ENCODE measurements at regions not wholly inside any gene's neighbourhood (a gene's known extent, or its start where the extent isn't known, plus 50 kb on each side); places are given as distances from the start of the nearest gene placed in this dataset.

DNA sequence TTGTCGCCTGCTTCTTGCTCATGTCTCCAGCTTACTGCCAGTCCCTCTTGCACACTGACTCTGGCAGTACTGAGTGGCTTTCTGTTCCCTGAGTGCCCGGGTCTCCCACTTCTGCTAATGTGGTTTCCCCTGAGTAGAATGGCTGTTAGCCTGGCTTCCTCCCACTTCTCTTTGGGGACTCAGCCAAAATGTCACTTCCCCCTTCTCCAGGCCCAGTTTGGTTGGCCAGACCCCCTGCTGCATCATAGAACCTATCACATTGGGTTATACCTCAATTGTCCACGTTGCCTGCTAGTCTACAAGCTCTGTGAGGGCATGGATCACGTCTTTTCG is 304.4 kb downstream of the HS3ST3B1 start:
- TF ChIP-seq POLR2A (IDR thresholded peaks at IDR 0.05; ENCODE audit: extremely low read depth, insufficient read length) (no peak), MYC (IDR thresholded peaks at IDR 0.05; ENCODE audit: low read depth, low read length) (no peak; the same call in 1 of the 2 replicates)
- TF ChIP-seq, protein P1, sequence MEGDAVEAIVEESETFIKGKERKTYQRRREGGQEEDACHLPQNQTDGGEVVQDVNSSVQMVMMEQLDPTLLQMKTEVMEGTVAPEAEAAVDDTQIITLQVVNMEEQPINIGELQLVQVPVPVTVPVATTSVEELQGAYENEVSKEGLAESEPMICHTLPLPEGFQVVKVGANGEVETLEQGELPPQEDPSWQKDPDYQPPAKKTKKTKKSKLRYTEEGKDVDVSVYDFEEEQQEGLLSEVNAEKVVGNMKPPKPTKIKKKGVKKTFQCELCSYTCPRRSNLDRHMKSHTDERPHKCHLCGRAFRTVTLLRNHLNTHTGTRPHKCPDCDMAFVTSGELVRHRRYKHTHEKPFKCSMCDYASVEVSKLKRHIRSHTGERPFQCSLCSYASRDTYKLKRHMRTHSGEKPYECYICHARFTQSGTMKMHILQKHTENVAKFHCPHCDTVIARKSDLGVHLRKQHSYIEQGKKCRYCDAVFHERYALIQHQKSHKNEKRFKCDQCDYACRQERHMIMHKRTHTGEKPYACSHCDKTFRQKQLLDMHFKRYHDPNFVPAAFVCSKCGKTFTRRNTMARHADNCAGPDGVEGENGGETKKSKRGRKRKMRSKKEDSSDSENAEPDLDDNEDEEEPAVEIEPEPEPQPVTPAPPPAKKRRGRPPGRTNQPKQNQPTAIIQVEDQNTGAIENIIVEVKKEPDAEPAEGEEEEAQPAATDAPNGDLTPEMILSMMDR (IDR thresholded peaks at IDR 0.05; ENCODE audit: low read depth, low read length), result no peak

Measured in NB4 (cell line).